NT2/D1 (cell line): ENCODE measurements at regions not wholly inside any gene's neighbourhood (a gene's known extent, or its start where the extent isn't known, plus 50 kb on each side); places are given as distances from the start of the nearest gene placed in this dataset.

ENCODE experiments used
- SUZ12 ChIP-seq: IDR thresholded peaks from 2 replicates; pipeline ENCODE4 v1.6.1; 2011; ENCODE audit not compliant: insufficient read length, insufficient read depth; ENCODE audit errors: extremely low read depth
- YY1 ChIP-seq: IDR thresholded peaks from 2 replicates; pipeline ENCODE4 v1.6.1; 2011; ENCODE audit not compliant: insufficient read length, insufficient read depth
- ZNF274 ChIP-seq: IDR thresholded peaks from 2 replicates; pipeline ENCODE4 v1.6.1; 2011; ENCODE audit warnings: mild to moderate bottlenecking, low read depth, low read length

- TF ChIP-seq SUZ12, result no peak
- TF ChIP-seq YY1, result no peak
- no peak for TF ChIP-seq ZNF274
Observed at GRCh38 chr13:24090049-24090448, 70.5 kb upstream of the SPATA13 start.
